ENCODE measurements at regions not wholly inside any gene's neighbourhood (a gene's known extent, or its start where the extent isn't known, plus 50 kb on each side); places are given as distances from the start of the nearest gene placed in this dataset.

GRCh38 chr16:5556158-5556810, 458.7 kb upstream of the EEF2KMT start:
- peak in 4 of 8 experiments; percentile 32 to 89 (median 86) for ATAC-seq (replicated peaks in 6 of 8)
- 0 to 45% (median 22%) methylated on average over 1 to 10 of the region's 13 CpGs; no CpG with 5 or more reads in 1 of the 10 experiments for WGBS, 10 experiments
- Histone ChIP-seq H3K27ac (peak overlapping the region in 1 of 2 donors; percentile 61), H3K4me3 (no peak overlapping the region), H3K4me1 (replicated peaks in 1 of 2) (peaks cover 13 to 53% of the 10 kb centered on the region in 2 donors)
- in situ Hi-C loops (cut with MboI; ENCODE audit: low pct_unique_long_range_greater_than_20kb in 2 of 9, low sequenced_read_pairs in 9 of 9, unreplicated experiment in 9 of 9) = no loop called here

- Histone ChIP-seq H3K4me3 (no peak overlapping the region), H3K4me1 (replicated peaks in 1 of 2) (peaks cover 20 to 51% of the 10 kb centered on the region in 2 donors), H3K27ac (peak overlapping the region in 1 of 2 donors; percentile 46)
- peak in 3 of 8 experiments; percentile 48 to 72 (median 51) for ATAC-seq (replicated peaks in 6 of 8)
- in situ Hi-C loops (cut with MboI; ENCODE audit: low pct_unique_long_range_greater_than_20kb in 2 of 9, low sequenced_read_pairs in 9 of 9, unreplicated experiment in 9 of 9) = no loop called here
- 25 to 70% (median 57%) methylated on average over 2 to 6 of the region's 7 CpGs; no CpG with 5 or more reads in 3 of the 10 experiments for WGBS, 10 experiments
Observed at GRCh38 chr16:5551909-5552308, 454.3 kb upstream of the EEF2KMT start.

GRCh38 chr16:5549802-5550201, 452.2 kb upstream of the EEF2KMT start:
- Histone ChIP-seq H3K4me1 (replicated peaks in 1 of 2) (peaks cover 8 to 32% of the 10 kb centered on the region in 2 donors), H3K27ac (no peak overlapping the region), H3K4me3 (no peak overlapping the region)
- WGBS, 10 experiments = 0 to 85% (median 32%) methylated on average over 1 to 3 of the region's 3 CpGs; no CpG with 5 or more reads in 2 of the 10 experiments
- in situ Hi-C loops (cut with MboI; ENCODE audit: low pct_unique_long_range_greater_than_20kb in 2 of 9, low sequenced_read_pairs in 9 of 9, unreplicated experiment in 9 of 9) = no loop called here
- peak in 6 of 8 experiments; percentile 25 to 83 (median 71) for ATAC-seq (replicated peaks in 6 of 8)

- H3K4me3 ChIP-seq = no peak overlapping the region
- ATAC-seq (replicated peaks in 6 of 8) = no peak
- H3K27ac ChIP-seq = no peak overlapping the region
- in situ Hi-C loops (cut with MboI; ENCODE audit: low pct_unique_long_range_greater_than_20kb in 2 of 9, low sequenced_read_pairs in 9 of 9, unreplicated experiment in 9 of 9) = no loop called here
- H3K4me1 ChIP-seq (replicated peaks in 1 of 2) = peaks cover 0 to 9% of the 10 kb centered on the region in 2 donors
- 0 to 100% (median 32%) methylated on average over 1 to 3 of the region's 3 CpGs; no CpG with 5 or more reads in 3 of the 10 experiments for WGBS, 10 experiments
Observed at GRCh38 chr16:5541356-5541755, 443.8 kb upstream of the EEF2KMT start.

GRCh38 chr16:5537347-5537746, 439.8 kb upstream of the EEF2KMT start:
- in situ Hi-C loops (cut with MboI; ENCODE audit: low pct_unique_long_range_greater_than_20kb in 2 of 9, low sequenced_read_pairs in 9 of 9, unreplicated experiment in 9 of 9) = no loop called here
- Histone ChIP-seq H3K4me1 (replicated peaks in 1 of 2) (peaks cover 3 to 20% of the 10 kb centered on the region in 2 donors), H3K27ac (no peak overlapping the region), H3K4me3 (no peak overlapping the region)
- 0 to 100% (median 44%) methylated on average over 1 of the region's 1 CpG; no CpG with 5 or more reads in 6 of the 10 experiments for WGBS, 10 experiments
- no peak for ATAC-seq (replicated peaks in 6 of 8)

- Histone ChIP-seq H3K4me3 (no peak overlapping the region), H3K27ac (no peak overlapping the region), H3K4me1 (replicated peaks in 1 of 2) (peaks cover 3 to 14% of the 10 kb centered on the region in 2 donors)
- peak in 4 of 8 experiments; percentile 78 to 89 (median 84) for ATAC-seq (replicated peaks in 6 of 8)
- WGBS, 10 experiments = 0 to 90% (median 17%) methylated on average over 1 to 3 of the region's 3 CpGs; no CpG with 5 or more reads in 1 of the 10 experiments
- in situ Hi-C loops (cut with MboI; ENCODE audit: low pct_unique_long_range_greater_than_20kb in 2 of 9, low sequenced_read_pairs in 9 of 9, unreplicated experiment in 9 of 9) = no loop called here
Observed at GRCh38 chr16:5533321-5533888, 435.8 kb upstream of the EEF2KMT start.

- peaks cover 12 to 35% of the 10 kb centered on the region in 2 donors for H3K4me1 ChIP-seq (replicated peaks in 1 of 2)
- no peak overlapping the region for H3K27ac ChIP-seq
- in situ Hi-C loops (cut with MboI; ENCODE audit: low pct_unique_long_range_greater_than_20kb in 2 of 9, low sequenced_read_pairs in 9 of 9, unreplicated experiment in 9 of 9) = no loop called here
- peak in 4 of 8 experiments; percentile 37 to 88 (median 41) for ATAC-seq (replicated peaks in 6 of 8)
- 29 to 100% (median 71%) methylated on average over 1 to 4 of the region's 5 CpGs; no CpG with 5 or more reads in 1 of the 10 experiments for WGBS, 10 experiments
- H3K4me3 ChIP-seq = no peak overlapping the region
Observed at GRCh38 chr16:5527817-5528216, 430.2 kb upstream of the EEF2KMT start.

- in situ Hi-C loops (cut with MboI; ENCODE audit: low pct_unique_long_range_greater_than_20kb in 2 of 9, low sequenced_read_pairs in 9 of 9, unreplicated experiment in 9 of 9) = no loop called here
- 22 to 100% (median 91%) methylated on average over 2 to 8 of the region's 8 CpGs; no CpG with 5 or more reads in 4 of the 10 experiments for WGBS, 10 experiments
- ATAC-seq (replicated peaks in 6 of 8) = no peak
- peaks cover 12 to 35% of the 10 kb centered on the region in 2 donors for H3K4me1 ChIP-seq (replicated peaks in 1 of 2)
- no peak overlapping the region for H3K4me3 ChIP-seq
- H3K27ac ChIP-seq = no peak overlapping the region
Observed at GRCh38 chr16:5526826-5527225, 429.2 kb upstream of the EEF2KMT start.

- in situ Hi-C loops (cut with MboI; ENCODE audit: low pct_unique_long_range_greater_than_20kb in 2 of 9, low sequenced_read_pairs in 9 of 9, unreplicated experiment in 9 of 9) = loop anchor here in 3 of 9 experiments (25.0 kb wide), 2 partner anchors 88 to 1113 kb away; no protein-coding TSS in a partner anchor
- ATAC-seq (replicated peaks in 6 of 8) = peak in 3 of 8 experiments; percentile 39 to 64 (median 61)
- Histone ChIP-seq H3K4me3 (no peak overlapping the region), H3K4me1 (replicated peaks in 1 of 2) (peaks cover 12 to 35% of the 10 kb centered on the region in 2 donors), H3K27ac (no peak overlapping the region)
- WGBS, 10 experiments = 0 to 63% (median 7%) methylated on average over 1 to 5 of the region's 10 CpGs; no CpG with 5 or more reads in 2 of the 10 experiments
Observed at GRCh38 chr16:5523829-5524228, 426.2 kb upstream of the EEF2KMT start.

- in situ Hi-C loops (cut with MboI; ENCODE audit: low pct_unique_long_range_greater_than_20kb in 2 of 9, low sequenced_read_pairs in 9 of 9, unreplicated experiment in 9 of 9) = loop anchor here in 3 of 9 experiments (25.0 kb wide), 2 partner anchors 96 to 1121 kb away; no protein-coding TSS in a partner anchor
Observed at GRCh38 chr16:5516115-5516514, 418.5 kb upstream of the EEF2KMT start.

GRCh38 chr16:5512014-5512413, 414.4 kb upstream of the EEF2KMT start:
- H3K4me3 ChIP-seq = no peak overlapping the region
- H3K27ac ChIP-seq = peak overlapping the region in 1 of 2 donors; percentile 16
- 0 to 25% (median 7%) methylated on average over 1 to 4 of the region's 4 CpGs; no CpG with 5 or more reads in 2 of the 10 experiments for WGBS, 10 experiments
- ATAC-seq (replicated peaks in 6 of 8) = peak in 4 of 8 experiments; percentile 89 to 96 (median 91)
- H3K4me1 ChIP-seq (replicated peaks in 1 of 2) = peaks cover 25 to 34% of the 10 kb centered on the region in 2 donors
- in situ Hi-C loops (cut with MboI; ENCODE audit: low pct_unique_long_range_greater_than_20kb in 2 of 9, low sequenced_read_pairs in 9 of 9, unreplicated experiment in 9 of 9) = loop anchor here in 3 of 9 experiments (25.0 kb wide), 2 partner anchors 100 to 1125 kb away; no protein-coding TSS in a partner anchor

More at GRCh38 chr16:5516115-5516514, 418.5 kb upstream of the EEF2KMT start:
- no peak overlapping the region for H3K27ac ChIP-seq
- H3K4me3 ChIP-seq = no peak overlapping the region
- H3K4me1 ChIP-seq (replicated peaks in 1 of 2) = peaks cover 17 to 22% of the 10 kb centered on the region in 2 donors
- ATAC-seq (replicated peaks in 6 of 8) = peak in 1 of 8 experiments; percentile 23

GRCh38 chr16:5510819-5511370, 413.3 kb upstream of the EEF2KMT start:
- 0 to 48% (median 39%) methylated on average over 1 to 5 of the region's 5 CpGs; no CpG with 5 or more reads in 3 of the 10 experiments for WGBS, 10 experiments
- no peak overlapping the region for H3K4me3 ChIP-seq
- peaks cover 33 to 43% of the 10 kb centered on the region in 2 donors for H3K4me1 ChIP-seq (replicated peaks in 1 of 2)
- no peak overlapping the region for H3K27ac ChIP-seq
- in situ Hi-C loops (cut with MboI; ENCODE audit: low pct_unique_long_range_greater_than_20kb in 2 of 9, low sequenced_read_pairs in 9 of 9, unreplicated experiment in 9 of 9) = loop anchor here in 3 of 9 experiments (25.0 kb wide), 2 partner anchors 101 to 1126 kb away; no protein-coding TSS in a partner anchor
- peak in 4 of 8 experiments; percentile 12 to 39 (median 20) for ATAC-seq (replicated peaks in 6 of 8)

Data from motor neuron (in vitro differentiated cells).